Thymus (tissue), 11 donors: ENCODE measurements at regions not wholly inside any gene's neighbourhood (a gene's known extent, or its start where the extent isn't known, plus 50 kb on each side); places are given as distances from the start of the nearest gene placed in this dataset.

ENCODE experiments used
- DNase-seq, 9 donors: peaks; one replicate each; pipeline ENCODE4 v3.0.0-alpha.2; 2013; ENCODE audit warnings: low spot score in 9 of 9, low read depth in 6 of 9, missing footprints in 1 of 9
- H3K27ac ChIP-seq, 2 donors: one replicate each; pipeline ENCODE4 v1.5.1; 2013; ENCODE audit warnings: control low read depth in 1 of 2, low read depth in 1 of 2, low read length in 1 of 2, mild to moderate bottlenecking in 1 of 2, moderate library complexity in 1 of 2
- H3K27me3 ChIP-seq, 2 donors: one replicate each; pipeline ENCODE4 v1.5.1; 2013; ENCODE audit warnings: low read length in 1 of 2; ENCODE audit not compliant: control insufficient read depth in 2 of 2, insufficient read depth in 1 of 2
- H3K36me3 ChIP-seq, 2 donors: one replicate each; pipeline ENCODE4 v1.5.1; 2013; ENCODE audit warnings: low read length in 1 of 2, mild to moderate bottlenecking in 1 of 2, moderate library complexity in 1 of 2; ENCODE audit not compliant: control insufficient read depth in 2 of 2, insufficient read depth in 2 of 2
- H3K4me1 ChIP-seq, 2 donors: one replicate each; pipeline ENCODE4 v1.5.1; 2013; ENCODE audit warnings: low read length in 2 of 2; ENCODE audit not compliant: control insufficient read depth in 2 of 2, insufficient read depth in 2 of 2
- H3K4me3 ChIP-seq, 2 donors: one replicate each; pipeline ENCODE4 v1.5.1; 2013; ENCODE audit warnings: low read length in 2 of 2, control low read depth in 1 of 2, mild to moderate bottlenecking in 1 of 2
- H3K9me3 ChIP-seq, 2 donors: one replicate each; pipeline ENCODE4 v1.5.1; 2013; ENCODE audit warnings: low read length in 1 of 2, mild to moderate bottlenecking in 1 of 2; ENCODE audit not compliant: control insufficient read depth in 2 of 2, insufficient read depth in 1 of 2
- WGBS: extraction: QIAGEN DNeasy Blood & Tissue Kit; methylation state at CpG from one replicate; pipeline ENCODE4 v1.1.7; 2013; 5-methylcytosine and 5-hydroxymethylcytosine counted together
- donor health status: healthy.

GRCh38 chr16:17901309-17901708 lies 430.5 kb upstream of the XYLT1 start:
- no peak for DNase-seq
- H3K4me1 ChIP-seq: no peaks in the 10 kb centered on the region
- WGBS: 89% methylated on average over 1 of the region's 1 CpG
- H3K4me3 ChIP-seq: no peak overlapping the region
- no peaks in the 10 kb centered on the region for H3K27me3 ChIP-seq
- no peaks in the 10 kb centered on the region for H3K9me3 ChIP-seq
- H3K27ac ChIP-seq: no peak overlapping the region
- no peaks in the 10 kb centered on the region for H3K36me3 ChIP-seq

- no peak overlapping the region for H3K27ac ChIP-seq
- no peaks in the 10 kb centered on the region for H3K4me1 ChIP-seq
- 97% methylated on average over 1 of the region's 1 CpG for WGBS
- H3K9me3 ChIP-seq: no peaks in the 10 kb centered on the region
- H3K36me3 ChIP-seq: no peaks in the 10 kb centered on the region
- no peak for DNase-seq
- H3K4me3 ChIP-seq: no peak overlapping the region
- H3K27me3 ChIP-seq: no peaks in the 10 kb centered on the region
Measured at GRCh38 chr16:17899141-17899540, 428.4 kb upstream of the XYLT1 start.

GRCh38 chr16:17887963-17888362 lies 417.2 kb upstream of the XYLT1 start:
- Histone ChIP-seq H3K9me3 (no peaks in the 10 kb centered on the region), H3K4me1 (no peaks in the 10 kb centered on the region), H3K4me3 (no peak overlapping the region), H3K27me3 (no peaks in the 10 kb centered on the region), H3K27ac (no peak overlapping the region), H3K36me3 (no peaks in the 10 kb centered on the region)
- DNase-seq: no peak
- WGBS: 93% methylated on average over 3 of the region's 3 CpGs

GRCh38 chr16:17885659-17886207 lies 415.0 kb upstream of the XYLT1 start:
- Histone ChIP-seq H3K4me3 (no peak overlapping the region), H3K36me3 (no peaks in the 10 kb centered on the region), H3K27me3 (no peaks in the 10 kb centered on the region), H3K4me1 (no peaks in the 10 kb centered on the region), H3K27ac (no peak overlapping the region), H3K9me3 (no peaks in the 10 kb centered on the region)
- no peak for DNase-seq
- 95% methylated on average over 7 of the region's 7 CpGs for WGBS

GRCh38 chr16:17877821-17878360 lies 407.1 kb upstream of the XYLT1 start:
- H3K27ac ChIP-seq: no peak overlapping the region
- no peaks in the 10 kb centered on the region for H3K4me1 ChIP-seq
- no peak for DNase-seq
- H3K36me3 ChIP-seq: no peaks in the 10 kb centered on the region
- no peaks in the 10 kb centered on the region for H3K27me3 ChIP-seq
- no peaks in the 10 kb centered on the region for H3K9me3 ChIP-seq
- WGBS: 91% methylated on average over 2 of the region's 2 CpGs
- no peak overlapping the region for H3K4me3 ChIP-seq

- no peak for DNase-seq
- Histone ChIP-seq H3K9me3 (no peaks in the 10 kb centered on the region), H3K36me3 (no peaks in the 10 kb centered on the region), H3K27ac (no peak overlapping the region), H3K27me3 (no peaks in the 10 kb centered on the region), H3K4me3 (no peak overlapping the region), H3K4me1 (no peaks in the 10 kb centered on the region)
- 90% methylated on average over 5 of the region's 5 CpGs for WGBS
Measured at GRCh38 chr16:17866996-17867395, 396.2 kb upstream of the XYLT1 start.

GRCh38 chr16:17861981-17862479 lies 391.3 kb upstream of the XYLT1 start:
- Histone ChIP-seq H3K4me3 (no peak overlapping the region), H3K4me1 (no peaks in the 10 kb centered on the region), H3K36me3 (no peaks in the 10 kb centered on the region), H3K27ac (no peak overlapping the region), H3K27me3 (no peaks in the 10 kb centered on the region), H3K9me3 (no peaks in the 10 kb centered on the region)
- 97% methylated on average over 6 of the region's 6 CpGs for WGBS
- DNase-seq: no peak

- Histone ChIP-seq H3K4me3 (no peak overlapping the region), H3K9me3 (no peaks in the 10 kb centered on the region), H3K27me3 (no peaks in the 10 kb centered on the region), H3K4me1 (no peaks in the 10 kb centered on the region), H3K36me3 (no peaks in the 10 kb centered on the region), H3K27ac (no peak overlapping the region)
- no peak for DNase-seq
- 70% methylated on average over 10 of the region's 10 CpGs for WGBS
Measured at GRCh38 chr16:17858061-17858460, 387.3 kb upstream of the XYLT1 start.

GRCh38 chr16:17853958-17854357 lies 383.2 kb upstream of the XYLT1 start:
- no peak for DNase-seq
- no peaks in the 10 kb centered on the region for H3K4me1 ChIP-seq
- no peak overlapping the region for H3K27ac ChIP-seq
- H3K27me3 ChIP-seq: no peaks in the 10 kb centered on the region
- WGBS: 96% methylated on average over 5 of the region's 5 CpGs
- no peaks in the 10 kb centered on the region for H3K36me3 ChIP-seq
- no peaks in the 10 kb centered on the region for H3K9me3 ChIP-seq
- no peak overlapping the region for H3K4me3 ChIP-seq
